SH-SY5Y (cell line): ENCODE measurements at regions not wholly inside any gene's neighbourhood (a gene's known extent, or its start where the extent isn't known, plus 50 kb on each side); places are given as distances from the start of the nearest gene placed in this dataset.

Experiments
- GATA2 ChIP-seq: IDR thresholded peaks from 2 replicates; pipeline ENCODE4 v1.6.1; 2011; ENCODE audit warnings: mild to moderate bottlenecking, low read depth, low read length
- GATA3 ChIP-seq: IDR thresholded peaks from 2 replicates; pipeline ENCODE4 v1.6.1; 2011; ENCODE audit warnings: low read depth, mild to moderate bottlenecking, low read length, moderate library complexity

GRCh38 chr22:22171357-22172218, 73.0 kb upstream of the VPREB1 start:
- TF ChIP-seq GATA2 (no peak), GATA3 (no peak)
